DOHH2 (cell line): ENCODE measurements at regions not wholly inside any gene's neighbourhood (a gene's known extent, or its start where the extent isn't known, plus 50 kb on each side); places are given as distances from the start of the nearest gene placed in this dataset.

Experiments used
- H3F3A ChIP-seq: fragments of 200-600 bp; sonication (generic), shearing (Covaris generic); 2 replicates; pipeline ENCODE4 v1.6.0; 2016; ENCODE audit warnings: antibody characterized with exemption, mild to moderate bottlenecking; ENCODE audit not compliant: control insufficient read depth, insufficient read depth
- H3K27ac ChIP-seq: fragments of 200-600 bp; sonication (generic); 2 replicates; pipeline ENCODE4 v1.5.1; 2014; ENCODE audit warnings: low read depth, mild to moderate bottlenecking, low read length, moderate library complexity
- H3K27me3 ChIP-seq: fragments of 200-600 bp; sonication (generic); 2 replicates; pipeline ENCODE4 v1.6.1; 2014; ENCODE audit warnings: mild to moderate bottlenecking, low read length, mixed read lengths; ENCODE audit not compliant: control insufficient read depth
- H3K36me3 ChIP-seq: fragments of 200-600 bp; sonication (generic); 2 replicates; pipeline ENCODE4 v1.6.1; 2014; ENCODE audit warnings: mild to moderate bottlenecking, low read length, moderate library complexity, mixed read lengths; ENCODE audit not compliant: control insufficient read depth
- H3K4me1 ChIP-seq: fragments of 200-600 bp; sonication (generic); 2 replicates; pipeline ENCODE4 v1.6.1; 2014; ENCODE audit warnings: mild to moderate bottlenecking, low read length, mixed read lengths; ENCODE audit not compliant: control insufficient read depth
- H3K4me2 ChIP-seq: fragments of 200-600 bp; sonication (generic); 2 replicates; pipeline ENCODE4 v1.6.0; 2014; ENCODE audit warnings: mild to moderate bottlenecking, low read length, moderate library complexity
- H3K4me3 ChIP-seq: fragments of 200-600 bp; sonication (generic); 2 replicates; pipeline ENCODE4 v1.5.1; 2014; ENCODE audit warnings: mild to moderate bottlenecking, low read length, mixed read lengths
- H3K79me2 ChIP-seq: fragments of 200-600 bp; sonication (generic); 2 replicates; pipeline ENCODE4 v1.6.1; 2014; ENCODE audit warnings: mild to moderate bottlenecking, low read length, mixed read lengths; ENCODE audit not compliant: control insufficient read depth
- H3K9me2 ChIP-seq: fragments of 200-600 bp; sonication (generic); replicated peaks from 2 replicates; pipeline ENCODE4 v1.6.1; 2014; ENCODE audit warnings: mild to moderate bottlenecking, low read length, mixed read lengths; ENCODE audit not compliant: control insufficient read depth
- H3K9me3 ChIP-seq: fragments of 200-600 bp; sonication (generic); 2 replicates; pipeline ENCODE4 v1.6.1; 2014; ENCODE audit warnings: antibody characterized with exemption, low read length, mixed read lengths; ENCODE audit not compliant: control insufficient read depth, insufficient read depth
- H4K20me1 ChIP-seq: fragments of 200-600 bp; sonication (generic); 2 replicates; pipeline ENCODE4 v1.6.0; 2014; ENCODE audit warnings: low read depth, mild to moderate bottlenecking, antibody characterized with exemption, low read length, moderate library complexity; ENCODE audit not compliant: control insufficient read depth, insufficient read depth
- EZH2phosphoT487 ChIP-seq: fragments of 200-600 bp; sonication (generic); IDR thresholded peaks from 2 replicates; pipeline ENCODE4 v1.6.1; 2017; ENCODE audit warnings: borderline replicate concordance, mild to moderate bottlenecking, antibody characterized with exemption, low read length, moderate library complexity, mixed read lengths
- TF ChIP-seq, protein P1 (sequence below): fragments of 200-600 bp; sonication (generic); IDR thresholded peaks from one replicate; pipeline ENCODE4 v1.5.1; 2014; ENCODE audit warnings: antibody characterized with exemption, mild to moderate bottlenecking, low read depth, low read length; ENCODE audit not compliant: poor library complexity, severe bottlenecking

GRCh38 chr5:61230492-61230891 lies 68.2 kb upstream of the SMIM15 start:
- TF ChIP-seq, protein P1, sequence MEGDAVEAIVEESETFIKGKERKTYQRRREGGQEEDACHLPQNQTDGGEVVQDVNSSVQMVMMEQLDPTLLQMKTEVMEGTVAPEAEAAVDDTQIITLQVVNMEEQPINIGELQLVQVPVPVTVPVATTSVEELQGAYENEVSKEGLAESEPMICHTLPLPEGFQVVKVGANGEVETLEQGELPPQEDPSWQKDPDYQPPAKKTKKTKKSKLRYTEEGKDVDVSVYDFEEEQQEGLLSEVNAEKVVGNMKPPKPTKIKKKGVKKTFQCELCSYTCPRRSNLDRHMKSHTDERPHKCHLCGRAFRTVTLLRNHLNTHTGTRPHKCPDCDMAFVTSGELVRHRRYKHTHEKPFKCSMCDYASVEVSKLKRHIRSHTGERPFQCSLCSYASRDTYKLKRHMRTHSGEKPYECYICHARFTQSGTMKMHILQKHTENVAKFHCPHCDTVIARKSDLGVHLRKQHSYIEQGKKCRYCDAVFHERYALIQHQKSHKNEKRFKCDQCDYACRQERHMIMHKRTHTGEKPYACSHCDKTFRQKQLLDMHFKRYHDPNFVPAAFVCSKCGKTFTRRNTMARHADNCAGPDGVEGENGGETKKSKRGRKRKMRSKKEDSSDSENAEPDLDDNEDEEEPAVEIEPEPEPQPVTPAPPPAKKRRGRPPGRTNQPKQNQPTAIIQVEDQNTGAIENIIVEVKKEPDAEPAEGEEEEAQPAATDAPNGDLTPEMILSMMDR, result no peak
- no peak for TF ChIP-seq EZH2phosphoT487
- no peaks in the 10 kb centered on the region for H3K9me2 ChIP-seq
- no peaks in the 10 kb centered on the region for H4K20me1 ChIP-seq
- H3K4me1 ChIP-seq, result no peaks in the 10 kb centered on the region
- H3K36me3 ChIP-seq, result no peaks in the 10 kb centered on the region
- H3F3A ChIP-seq, result no peaks in the 10 kb centered on the region
- no peak overlapping the region for H3K4me3 ChIP-seq
- H3K9me3 ChIP-seq, result no peaks in the 10 kb centered on the region
- H3K79me2 ChIP-seq, result no peaks in the 10 kb centered on the region
- no peak overlapping the region for H3K27ac ChIP-seq
- no peaks in the 10 kb centered on the region for H3K27me3 ChIP-seq
- H3K4me2 ChIP-seq, result no peak overlapping the region

DNA sequence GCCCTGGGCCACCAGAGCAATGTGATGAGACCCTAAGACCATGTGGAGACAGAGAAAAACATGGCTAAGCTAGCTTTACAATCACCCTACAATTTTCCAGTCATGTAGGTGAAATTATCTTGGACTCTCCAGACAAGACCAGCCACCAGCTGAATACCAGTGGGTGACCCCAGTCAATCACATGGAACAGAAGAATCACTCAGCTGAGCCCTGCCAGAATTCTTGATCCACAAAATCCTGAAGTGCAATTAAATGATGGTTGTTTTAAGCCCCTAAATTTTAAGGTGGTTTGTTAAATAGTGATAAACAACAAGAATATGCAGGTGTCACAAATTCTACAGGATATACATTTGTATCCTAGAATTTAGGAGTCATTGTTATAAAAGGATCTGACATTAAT lies 69.5 kb upstream of the SMIM15 start:
- H3K79me2 ChIP-seq, result no peaks in the 10 kb centered on the region
- no peak overlapping the region for H3K4me2 ChIP-seq
- no peak overlapping the region for H3K27ac ChIP-seq
- H3K27me3 ChIP-seq, result no peaks in the 10 kb centered on the region
- H3K36me3 ChIP-seq, result no peaks in the 10 kb centered on the region
- no peak overlapping the region for H3K4me3 ChIP-seq
- H4K20me1 ChIP-seq, result no peaks in the 10 kb centered on the region
- H3F3A ChIP-seq, result no peaks in the 10 kb centered on the region
- no peaks in the 10 kb centered on the region for H3K9me3 ChIP-seq
- no peaks in the 10 kb centered on the region for H3K9me2 ChIP-seq
- TF ChIP-seq EZH2phosphoT487, result no peak
- TF ChIP-seq, protein P1, result no peak
- no peaks in the 10 kb centered on the region for H3K4me1 ChIP-seq

DNA sequence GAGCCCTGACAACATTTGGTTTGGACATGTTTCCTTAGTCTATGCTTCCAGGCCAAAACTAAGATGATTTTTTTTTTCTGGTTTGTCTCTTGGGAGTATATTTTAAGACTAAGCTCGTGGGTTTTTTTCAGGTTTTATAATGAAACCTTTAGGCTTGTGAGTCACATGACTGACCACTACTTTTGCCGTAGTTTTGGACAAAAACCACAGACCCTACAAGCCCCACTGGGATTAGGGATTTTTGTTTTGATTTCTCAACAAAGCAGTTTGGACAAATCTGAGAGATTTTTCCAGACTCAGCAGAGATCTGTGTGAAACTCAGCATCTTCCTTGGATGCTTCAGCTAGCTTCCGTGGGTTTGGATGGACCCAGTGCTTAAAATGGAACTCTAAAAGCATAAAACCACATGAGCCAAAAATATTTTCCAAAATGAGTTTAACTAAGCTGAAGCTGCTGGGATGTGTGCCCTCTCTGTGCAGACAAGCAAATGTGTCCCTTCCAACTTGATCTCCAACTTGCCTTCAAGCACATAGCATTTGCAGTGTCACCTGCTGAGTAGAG lies 70.3 kb upstream of the SMIM15 start:
- Histone ChIP-seq H3K4me2 (no peak overlapping the region), H3K27ac (no peak overlapping the region)

More for the DNA sequence above, 70.3 kb upstream of the SMIM15 start:
- Histone ChIP-seq H3F3A (no peaks in the 10 kb centered on the region), H3K36me3 (no peaks in the 10 kb centered on the region), H3K4me3 (no peak overlapping the region), H3K79me2 (no peaks in the 10 kb centered on the region), H3K9me2 (no peaks in the 10 kb centered on the region), H4K20me1 (no peaks in the 10 kb centered on the region), H3K4me1 (no peaks in the 10 kb centered on the region), H3K9me3 (no peaks in the 10 kb centered on the region), H3K27me3 (no peaks in the 10 kb centered on the region)
- TF ChIP-seq, protein P1, result no peak
